GM23248 (cell line): ENCODE measurements at regions not wholly inside any gene's neighbourhood (a gene's known extent, or its start where the extent isn't known, plus 50 kb on each side); places are given as distances from the start of the nearest gene placed in this dataset.

Source experiments
- DNase-seq: peaks from one replicate; pipeline ENCODE4 v3.0.0-alpha.2; 2015
- H2AFZ ChIP-seq: fragments of 200-600 bp; sonication (generic); 2 replicates; pipeline ENCODE4 v1.6.1; 2016; ENCODE audit warnings: antibody characterized with exemption
- H3F3A ChIP-seq: fragments of 200-600 bp; sonication (generic); 2 replicates; pipeline ENCODE4 v1.6.1; 2016; ENCODE audit warnings: mild to moderate bottlenecking, antibody characterized with exemption, mixed run types; ENCODE audit not compliant: insufficient read depth
- H3K27ac ChIP-seq: fragments of 200-600 bp; sonication (generic); 2 replicates; pipeline ENCODE4 v1.5.1; 2016; ENCODE audit warnings: mild to moderate bottlenecking
- H3K27me3 ChIP-seq: fragments of 200-600 bp; sonication (generic); replicated peaks from 2 replicates; pipeline ENCODE4 v1.6.1; 2016; ENCODE audit warnings: mild to moderate bottlenecking; ENCODE audit not compliant: insufficient read depth
- H3K36me3 ChIP-seq: fragments of 200-600 bp; sonication (generic); 2 replicates; pipeline ENCODE4 v1.6.1; 2016; ENCODE audit warnings: low read depth, mild to moderate bottlenecking
- H3K4me1 ChIP-seq: fragments of 200-600 bp; sonication (generic); 2 replicates; pipeline ENCODE4 v1.6.1; 2016; ENCODE audit warnings: mild to moderate bottlenecking; ENCODE audit not compliant: insufficient read depth
- H3K4me2 ChIP-seq: fragments of 200-600 bp; sonication (generic); one replicate; pipeline ENCODE4 v1.6.1; 2016; ENCODE audit warnings: mild to moderate bottlenecking; ENCODE audit not compliant: unreplicated experiment
- H3K4me3 ChIP-seq: fragments of 200-600 bp; sonication (generic); 2 replicates; pipeline ENCODE4 v1.5.1; 2016; ENCODE audit warnings: mild to moderate bottlenecking
- H3K79me2 ChIP-seq: fragments of 200-600 bp; sonication (generic); 2 replicates; pipeline ENCODE4 v1.6.1; 2016; ENCODE audit warnings: mild to moderate bottlenecking; ENCODE audit not compliant: insufficient read depth
- H3K9ac ChIP-seq: fragments of 200-600 bp; sonication (generic); 2 replicates; pipeline ENCODE4 v1.6.1; 2016; ENCODE audit warnings: mild to moderate bottlenecking
- H3K9me2 ChIP-seq: fragments of 200-600 bp; sonication (generic); 2 replicates; pipeline ENCODE4 v1.6.1; 2016; ENCODE audit warnings: mixed run types, mild to moderate bottlenecking, moderate library complexity; ENCODE audit not compliant: insufficient read depth
- H3K9me3 ChIP-seq: fragments of 200-600 bp; sonication (generic); one replicate; pipeline ENCODE4 v1.6.1; 2017; ENCODE audit warnings: low read depth
- H4K20me1 ChIP-seq: fragments of 200-600 bp; sonication (generic); 2 replicates; pipeline ENCODE4 v1.6.0; 2016; ENCODE audit not compliant: insufficient read depth
- EZH2 ChIP-seq: fragments of 200-600 bp; sonication (generic); IDR thresholded peaks from 2 replicates; pipeline ENCODE4 v1.6.1; 2018; ENCODE audit warnings: antibody characterized with exemption, mild to moderate bottlenecking; ENCODE audit not compliant: insufficient read depth, poor library complexity, severe bottlenecking
- EZH2phosphoT487 ChIP-seq: fragments of 200-600 bp; sonication (generic); IDR thresholded peaks from 2 replicates; pipeline ENCODE4 v1.6.1; 2018; ENCODE audit warnings: antibody characterized with exemption, moderate library complexity, mild to moderate bottlenecking, low read depth; ENCODE audit not compliant: insufficient read depth
- WGBS, 2 experiments: methylation state at CpG; one replicate each; pipeline ENCODE4 v1.1.6; 2015 to 2017; ENCODE audit warnings: low lambda C conversion rate in 2 of 2, low coverage in 1 of 2; ENCODE audit errors: missing lambda C conversion rate in 2 of 2; 5-methylcytosine and 5-hydroxymethylcytosine counted together
- in situ Hi-C: fragments of 300-500 bp; cut with MboI; formaldehyde crosslinking; loops from 2 replicates; pipeline ENCODE4 v1.15.0; 2020

DNA sequence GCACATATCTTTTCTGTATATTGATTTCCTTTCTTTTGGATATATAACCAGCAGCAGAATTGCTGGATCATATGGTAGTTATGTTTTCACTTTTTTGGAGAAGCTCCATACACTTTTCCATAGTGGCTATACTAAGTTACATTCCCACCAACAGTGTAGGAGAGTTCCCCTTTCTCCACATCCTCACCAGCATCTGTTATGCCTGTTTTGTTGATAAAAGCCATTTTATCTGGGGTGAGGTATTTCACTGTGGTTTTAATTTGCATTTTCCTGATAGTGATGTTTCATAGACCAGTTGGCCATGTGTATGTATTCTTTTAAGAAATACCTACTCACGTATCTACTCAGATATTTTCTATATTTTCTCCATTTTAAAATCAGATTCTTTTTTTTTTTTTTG is 419.3 kb upstream of the FAT3 start:
- TF ChIP-seq EZH2phosphoT487: no peak
- TF ChIP-seq EZH2: no peak
- H3K79me2 ChIP-seq: no peaks in the 10 kb centered on the region
- H3K4me2 ChIP-seq: no peak overlapping the region
- H3K4me3 ChIP-seq: no peak overlapping the region
- no peaks in the 10 kb centered on the region for H3K27me3 ChIP-seq
- no peak for DNase-seq
- H3K36me3 ChIP-seq: no peaks in the 10 kb centered on the region
- WGBS, 2 experiments: 10 to 18% methylated on average over 1 of the region's 1 CpG
- no peaks in the 10 kb centered on the region for H3K9me3 ChIP-seq
- H3K4me1 ChIP-seq: no peaks in the 10 kb centered on the region
- H3F3A ChIP-seq: no peaks in the 10 kb centered on the region
- H3K27ac ChIP-seq: no peak overlapping the region
- in situ Hi-C loops: no loop called here
- H3K9ac ChIP-seq: no peak overlapping the region
- no peaks in the 10 kb centered on the region for H4K20me1 ChIP-seq
- H3K9me2 ChIP-seq: no peaks in the 10 kb centered on the region
- H2AFZ ChIP-seq: no peak overlapping the region

DNA sequence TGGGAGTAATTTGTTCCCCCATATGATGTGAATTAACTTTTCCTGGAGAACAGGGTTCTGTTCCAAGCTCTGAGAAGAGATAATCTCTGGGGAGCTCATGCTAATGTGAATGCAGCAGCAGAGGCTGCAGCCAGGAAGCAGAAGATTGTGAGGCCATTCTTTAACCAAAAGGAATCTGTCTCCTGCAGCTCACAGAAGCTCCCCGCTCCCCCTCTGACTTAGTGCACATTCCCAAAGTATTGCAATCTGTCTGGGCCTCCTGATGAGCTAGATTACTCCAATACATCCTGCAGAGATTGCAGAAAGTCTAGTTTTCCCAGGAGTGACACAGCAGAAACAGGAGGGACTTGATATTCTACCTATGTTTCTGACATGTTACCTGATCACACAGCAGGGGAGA is 420.6 kb upstream of the FAT3 start:
- H3F3A ChIP-seq: no peaks in the 10 kb centered on the region
- 0 to 13% methylated on average over 1 of the region's 1 CpG for WGBS, 2 experiments
- DNase-seq: no peak

DNA sequence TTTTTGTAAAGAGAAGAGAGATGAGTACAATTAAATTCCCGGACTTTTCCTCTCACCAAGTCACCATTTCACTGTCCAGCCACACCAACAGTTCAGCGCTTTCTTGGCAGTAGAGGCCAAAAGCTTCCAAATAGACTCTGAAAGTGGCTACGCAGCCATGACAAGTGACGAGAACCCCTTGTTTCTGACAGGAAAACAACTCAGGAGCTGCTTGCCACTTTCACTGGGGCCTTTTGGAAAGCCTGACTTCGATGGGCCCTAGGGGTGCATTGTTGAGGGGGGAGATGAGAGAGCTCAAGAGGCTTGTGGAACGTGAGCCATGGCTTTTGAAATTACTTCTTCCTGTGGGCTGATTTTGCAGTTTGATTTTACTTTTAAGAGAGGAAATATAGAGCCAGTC is 422.1 kb upstream of the FAT3 start:
- in situ Hi-C loops: no loop called here
- Histone ChIP-seq H3K9me2 (no peaks in the 10 kb centered on the region), H3K4me2 (no peak overlapping the region), H3K9ac (no peak overlapping the region), H3K36me3 (no peaks in the 10 kb centered on the region), H2AFZ (no peak overlapping the region), H3F3A (no peaks in the 10 kb centered on the region), H3K4me1 (no peaks in the 10 kb centered on the region), H3K79me2 (no peaks in the 10 kb centered on the region), H4K20me1 (no peaks in the 10 kb centered on the region), H3K9me3 (no peaks in the 10 kb centered on the region), H3K4me3 (no peak overlapping the region), H3K27ac (no peak overlapping the region), H3K27me3 (no peaks in the 10 kb centered on the region)
- no peak for DNase-seq
- 24 to 25% methylated on average over 6 of the region's 6 CpGs for WGBS, 2 experiments
- TF ChIP-seq EZH2: no peak
- no peak for TF ChIP-seq EZH2phosphoT487

More for the DNA sequence above, 420.6 kb upstream of the FAT3 start:
- Histone ChIP-seq H3K36me3 (no peaks in the 10 kb centered on the region), H4K20me1 (no peaks in the 10 kb centered on the region), H3K4me3 (no peak overlapping the region), H3K79me2 (no peaks in the 10 kb centered on the region), H3K27me3 (no peaks in the 10 kb centered on the region), H3K9me2 (no peaks in the 10 kb centered on the region), H3K4me1 (no peaks in the 10 kb centered on the region), H3K9me3 (no peaks in the 10 kb centered on the region), H3K27ac (no peak overlapping the region), H3K9ac (no peak overlapping the region), H3K4me2 (no peak overlapping the region), H2AFZ (no peak overlapping the region)
- no peak for TF ChIP-seq EZH2
- no peak for TF ChIP-seq EZH2phosphoT487
- in situ Hi-C loops: no loop called here

DNA sequence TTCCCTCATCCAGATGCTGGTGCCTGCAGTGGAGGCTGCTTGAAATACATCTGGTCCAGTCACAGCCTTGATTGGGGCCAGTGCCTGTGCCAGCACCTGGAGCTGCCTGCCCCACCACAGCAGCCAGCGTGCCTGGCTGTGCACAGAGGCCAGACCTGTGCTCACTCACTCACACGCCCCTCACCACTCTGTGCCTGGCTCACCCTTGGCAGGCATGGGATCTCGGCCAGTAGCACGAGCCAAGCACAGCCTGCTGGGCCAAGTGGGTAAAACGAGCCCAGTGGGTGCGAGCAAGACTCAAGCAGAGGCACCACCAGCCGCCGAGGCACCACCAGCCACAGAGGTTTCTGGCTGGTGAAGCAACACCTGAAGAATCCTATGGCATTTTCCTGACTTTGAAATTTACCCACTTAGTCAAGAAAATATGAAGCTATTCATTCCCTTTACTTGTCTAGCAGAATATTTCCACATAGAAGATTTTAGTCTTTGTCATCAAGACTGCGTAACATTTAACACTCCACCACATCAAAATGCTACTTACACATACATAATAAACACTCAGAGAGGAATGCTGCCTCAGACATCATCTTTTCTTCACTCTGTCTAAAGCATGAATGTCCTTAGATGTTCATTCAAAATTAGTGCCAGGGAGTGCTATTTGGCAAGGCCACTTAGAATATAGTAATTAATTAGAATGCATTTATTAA is 424.3 kb upstream of the FAT3 start:
- Histone ChIP-seq H3K27me3 (no peaks in the 10 kb centered on the region), H3K4me1 (no peaks in the 10 kb centered on the region), H3K27ac (no peak overlapping the region), H3K9me3 (no peaks in the 10 kb centered on the region), H3K4me2 (no peak overlapping the region), H3K36me3 (no peaks in the 10 kb centered on the region), H3K79me2 (no peaks in the 10 kb centered on the region), H3K4me3 (no peak overlapping the region), H3K9me2 (no peaks in the 10 kb centered on the region), H3F3A (no peaks in the 10 kb centered on the region), H4K20me1 (no peaks in the 10 kb centered on the region), H2AFZ (no peak overlapping the region), H3K9ac (no peak overlapping the region)
- in situ Hi-C loops: no loop called here
- TF ChIP-seq EZH2: no peak
- no peak for TF ChIP-seq EZH2phosphoT487
- 23 to 34% methylated on average over 9 of the region's 9 CpGs for WGBS, 2 experiments
- DNase-seq: no peak

DNA sequence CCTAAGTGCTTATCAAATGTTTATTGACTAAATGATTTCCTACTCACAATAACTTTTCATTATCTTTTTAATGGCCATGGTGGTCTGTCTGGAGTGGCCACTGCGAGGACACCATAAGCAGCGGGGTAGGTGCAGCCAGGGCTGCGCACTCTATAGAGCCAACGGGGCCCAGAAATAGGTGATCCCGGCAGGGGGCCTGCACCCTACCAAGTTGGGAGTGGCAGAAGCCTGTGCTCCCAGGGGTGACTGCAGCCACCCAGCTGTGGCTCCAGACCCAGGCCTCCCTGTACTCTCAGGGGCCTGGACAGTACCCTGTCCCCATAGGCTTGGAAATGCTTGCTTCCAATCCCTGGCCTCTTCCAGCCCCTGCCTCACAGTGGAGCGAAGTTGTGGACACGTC is 426.4 kb upstream of the FAT3 start:
- in situ Hi-C loops: no loop called here
- no peaks in the 10 kb centered on the region for H3K27me3 ChIP-seq
- no peaks in the 10 kb centered on the region for H3K9me3 ChIP-seq
- no peaks in the 10 kb centered on the region for H3K79me2 ChIP-seq
- no peaks in the 10 kb centered on the region for H4K20me1 ChIP-seq
- TF ChIP-seq EZH2phosphoT487: no peak
- TF ChIP-seq EZH2: no peak
- no peaks in the 10 kb centered on the region for H3F3A ChIP-seq
- no peaks in the 10 kb centered on the region for H3K36me3 ChIP-seq
- 29 to 41% methylated on average over 7 of the region's 7 CpGs for WGBS, 2 experiments
- no peak overlapping the region for H2AFZ ChIP-seq
- no peaks in the 10 kb centered on the region for H3K4me1 ChIP-seq
- H3K9me2 ChIP-seq: no peaks in the 10 kb centered on the region
- H3K4me2 ChIP-seq: no peak overlapping the region
- no peak overlapping the region for H3K4me3 ChIP-seq
- no peak for DNase-seq
- H3K27ac ChIP-seq: no peak overlapping the region
- H3K9ac ChIP-seq: no peak overlapping the region
